ENCODE measurements at regions not wholly inside any gene's neighbourhood (a gene's known extent, or its start where the extent isn't known, plus 50 kb on each side); places are given as distances from the start of the nearest gene placed in this dataset.

DNA sequence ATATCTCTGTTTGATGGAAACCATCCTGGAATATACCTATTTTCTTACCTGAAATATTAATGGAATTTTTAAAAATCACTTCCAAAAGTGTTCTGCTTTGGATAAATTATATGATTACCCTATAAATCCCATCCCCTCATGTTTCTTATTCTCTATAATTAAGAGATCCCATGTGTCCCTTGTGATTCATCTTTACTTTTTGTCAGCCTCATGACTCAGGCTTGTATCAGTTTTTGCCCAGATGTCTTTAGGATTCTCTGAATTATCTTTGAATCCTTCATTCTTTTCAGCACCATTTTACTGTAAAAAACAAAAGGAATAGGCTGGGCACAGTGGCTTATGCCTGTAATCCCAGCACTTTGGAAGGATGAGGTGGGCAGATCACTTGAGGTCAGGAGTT, 804.5 kb upstream of the CITED2 start:
- Histone ChIP-seq H3K27ac (ENCODE audit: low read depth, low read length) (no peak overlapping the region), H3K27me3 (ENCODE audit: control insufficient read depth in 5 of 5, insufficient read depth in 4 of 5, low read length in 5 of 5) (no peaks in the 10 kb centered on the region), H3K9ac (ENCODE audit: low read length in 5 of 5) (no peak overlapping the region), H3K36me3 (ENCODE audit: control insufficient read depth in 5 of 5, insufficient read depth in 5 of 5, low read length in 5 of 5) (no peaks in the 10 kb centered on the region), H3K4me3 (ENCODE audit: low read depth in 1 of 5, low read length in 5 of 5) (no peak overlapping the region), H3K4me1 (ENCODE audit: control insufficient read depth in 5 of 5, insufficient read depth in 5 of 5, low read length in 5 of 5) (peaks cover 0 to 9% (median 0%) of the 10 kb centered on the region in 5 donors), H3K9me3 (ENCODE audit: control insufficient read depth in 5 of 5, low read length in 5 of 5) (no peaks in the 10 kb centered on the region)

DNA sequence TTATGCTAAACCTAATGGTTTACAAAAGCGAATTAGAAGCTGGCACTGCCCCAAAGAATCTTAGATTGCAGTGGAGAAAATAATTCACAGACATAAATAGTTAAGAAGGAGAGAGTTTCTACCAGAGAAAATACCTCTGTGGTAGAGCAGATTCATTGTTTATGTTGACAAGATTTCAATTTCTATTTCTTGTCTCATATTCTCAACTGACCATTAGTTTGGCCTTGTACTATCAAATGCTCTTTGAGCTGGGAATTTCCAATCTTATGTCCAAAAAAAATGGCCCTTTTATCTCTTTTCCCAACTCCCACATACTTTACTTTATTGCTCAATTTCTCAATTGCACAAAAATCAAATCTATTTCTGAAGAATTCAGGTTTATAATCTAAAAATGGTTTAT, 804.1 kb upstream of the CITED2 start:
- H3K4me1 ChIP-seq (ENCODE audit: control insufficient read depth in 5 of 5, insufficient read depth in 5 of 5, low read length in 5 of 5), result peaks cover 0 to 9% (median 0%) of the 10 kb centered on the region in 5 donors
- H3K9me3 ChIP-seq (ENCODE audit: control insufficient read depth in 5 of 5, low read length in 5 of 5), result no peaks in the 10 kb centered on the region
- H3K4me3 ChIP-seq (ENCODE audit: low read depth in 1 of 5, low read length in 5 of 5), result no peak overlapping the region
- H3K27me3 ChIP-seq (ENCODE audit: control insufficient read depth in 5 of 5, insufficient read depth in 4 of 5, low read length in 5 of 5), result no peaks in the 10 kb centered on the region
- H3K9ac ChIP-seq (ENCODE audit: low read length in 5 of 5), result no peak overlapping the region
- no peak overlapping the region for H3K27ac ChIP-seq (ENCODE audit: low read depth, low read length)
- no peaks in the 10 kb centered on the region for H3K36me3 ChIP-seq (ENCODE audit: control insufficient read depth in 5 of 5, insufficient read depth in 5 of 5, low read length in 5 of 5)

DNA sequence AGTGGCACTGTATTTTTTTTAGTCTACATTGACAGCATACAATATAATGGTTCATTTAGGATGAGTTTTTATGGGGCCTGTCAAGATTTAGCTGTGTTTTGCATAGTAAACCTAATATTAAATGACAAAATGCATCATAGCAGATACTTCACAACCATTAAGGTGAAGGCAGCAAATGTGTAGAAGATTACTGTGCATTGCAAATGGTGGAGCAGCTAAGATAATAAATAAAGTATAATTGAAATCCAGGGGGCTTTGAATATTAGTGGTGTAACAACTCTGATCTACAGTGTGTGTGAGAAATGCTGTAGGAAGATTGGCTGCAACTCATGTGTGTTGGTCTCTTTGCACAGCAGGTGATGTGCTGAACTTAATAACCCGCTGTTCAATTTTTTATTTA, 801.9 kb upstream of the CITED2 start:
- no peak overlapping the region for H3K9ac ChIP-seq (ENCODE audit: low read length in 5 of 5)
- no peaks in the 10 kb centered on the region for H3K9me3 ChIP-seq (ENCODE audit: control insufficient read depth in 5 of 5, low read length in 5 of 5)
- no peak overlapping the region for H3K27ac ChIP-seq (ENCODE audit: low read depth, low read length)
- no peaks in the 10 kb centered on the region for H3K27me3 ChIP-seq (ENCODE audit: control insufficient read depth in 5 of 5, insufficient read depth in 4 of 5, low read length in 5 of 5)
- peaks cover 0 to 9% (median 0%) of the 10 kb centered on the region in 5 donors for H3K4me1 ChIP-seq (ENCODE audit: control insufficient read depth in 5 of 5, insufficient read depth in 5 of 5, low read length in 5 of 5)
- no peaks in the 10 kb centered on the region for H3K36me3 ChIP-seq (ENCODE audit: control insufficient read depth in 5 of 5, insufficient read depth in 5 of 5, low read length in 5 of 5)
- H3K4me3 ChIP-seq (ENCODE audit: low read depth in 1 of 5, low read length in 5 of 5), result no peak overlapping the region

DNA sequence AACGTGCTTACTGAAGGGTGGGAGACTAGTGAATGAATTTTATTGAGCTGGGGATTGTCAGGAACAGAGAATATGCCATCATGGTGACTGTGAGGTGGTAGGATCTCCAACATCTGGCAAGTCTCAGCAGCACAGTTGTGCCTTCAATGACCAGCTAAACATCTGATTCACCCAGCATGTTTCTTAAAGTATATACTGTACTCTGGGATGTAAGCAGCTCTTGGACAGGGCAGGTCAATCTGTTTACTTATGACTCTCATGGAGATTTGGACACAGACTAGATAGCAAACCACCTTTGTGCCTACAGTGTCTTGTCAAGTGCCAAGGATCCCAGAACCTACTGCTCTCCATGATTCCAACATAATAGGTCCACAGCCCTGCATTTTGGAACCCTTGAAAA, 801.0 kb upstream of the CITED2 start:
- no peaks in the 10 kb centered on the region for H3K36me3 ChIP-seq (ENCODE audit: control insufficient read depth in 5 of 5, insufficient read depth in 5 of 5, low read length in 5 of 5)
- H3K27me3 ChIP-seq (ENCODE audit: control insufficient read depth in 5 of 5, insufficient read depth in 4 of 5, low read length in 5 of 5), result no peaks in the 10 kb centered on the region
- H3K4me3 ChIP-seq (ENCODE audit: low read depth in 1 of 5, low read length in 5 of 5), result no peak overlapping the region
- no peak overlapping the region for H3K9ac ChIP-seq (ENCODE audit: low read length in 5 of 5)
- H3K4me1 ChIP-seq (ENCODE audit: control insufficient read depth in 5 of 5, insufficient read depth in 5 of 5, low read length in 5 of 5), result peaks cover 0 to 9% (median 0%) of the 10 kb centered on the region in 5 donors
- H3K9me3 ChIP-seq (ENCODE audit: control insufficient read depth in 5 of 5, low read length in 5 of 5), result no peaks in the 10 kb centered on the region
- H3K27ac ChIP-seq (ENCODE audit: low read depth, low read length), result no peak overlapping the region

DNA sequence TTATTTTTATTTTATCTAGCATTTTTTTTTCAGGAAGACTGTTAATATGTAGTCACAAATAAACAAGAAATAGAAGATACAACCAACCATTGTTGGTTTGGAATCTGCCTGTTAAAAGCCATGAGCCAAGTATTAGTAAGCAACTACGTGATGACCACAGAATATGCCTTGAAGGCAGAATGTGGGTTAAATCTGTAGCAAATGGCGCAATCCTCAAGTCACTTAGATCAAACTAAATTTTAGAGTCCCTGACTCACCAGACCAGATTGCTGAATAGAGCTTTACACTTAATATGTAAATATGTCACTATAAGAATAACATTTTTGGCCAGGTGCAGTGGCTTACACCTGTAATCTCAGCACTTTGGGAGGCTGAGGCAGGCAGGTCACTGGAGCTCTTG, 800.1 kb upstream of the CITED2 start:
- no peak overlapping the region for H3K4me3 ChIP-seq (ENCODE audit: low read depth in 1 of 5, low read length in 5 of 5)
- peaks cover 0 to 9% (median 0%) of the 10 kb centered on the region in 5 donors for H3K4me1 ChIP-seq (ENCODE audit: control insufficient read depth in 5 of 5, insufficient read depth in 5 of 5, low read length in 5 of 5)
- no peaks in the 10 kb centered on the region for H3K9me3 ChIP-seq (ENCODE audit: control insufficient read depth in 5 of 5, low read length in 5 of 5)
- H3K27me3 ChIP-seq (ENCODE audit: control insufficient read depth in 5 of 5, insufficient read depth in 4 of 5, low read length in 5 of 5), result no peaks in the 10 kb centered on the region
- H3K27ac ChIP-seq (ENCODE audit: low read depth, low read length), result no peak overlapping the region
- H3K36me3 ChIP-seq (ENCODE audit: control insufficient read depth in 5 of 5, insufficient read depth in 5 of 5, low read length in 5 of 5), result no peaks in the 10 kb centered on the region
- H3K9ac ChIP-seq (ENCODE audit: low read length in 5 of 5), result no peak overlapping the region

DNA sequence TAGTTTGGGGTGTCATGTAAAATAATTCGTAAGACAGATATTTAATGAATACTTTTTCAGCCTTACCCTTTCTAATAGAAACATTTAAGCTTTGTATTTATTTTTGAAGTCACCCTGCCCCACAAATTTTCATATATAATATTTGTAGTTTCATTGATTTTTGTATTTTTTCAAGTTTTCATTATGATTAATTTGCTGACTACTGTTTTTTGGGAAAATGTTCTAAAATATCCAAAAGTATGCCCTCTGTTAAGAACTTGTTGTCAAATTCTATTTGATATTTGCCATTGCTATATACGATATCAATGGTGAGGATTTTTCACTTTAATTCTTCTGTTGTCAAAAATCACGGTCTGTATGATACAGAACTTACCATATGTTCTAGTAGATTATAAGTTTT, 793.9 kb upstream of the CITED2 start:
- H3K4me3 ChIP-seq (ENCODE audit: low read depth in 1 of 5, low read length in 5 of 5), result no peak overlapping the region
- H3K9me3 ChIP-seq (ENCODE audit: control insufficient read depth in 5 of 5, low read length in 5 of 5), result no peaks in the 10 kb centered on the region
- H3K27me3 ChIP-seq (ENCODE audit: control insufficient read depth in 5 of 5, insufficient read depth in 4 of 5, low read length in 5 of 5), result no peaks in the 10 kb centered on the region
- no peaks in the 10 kb centered on the region for H3K4me1 ChIP-seq (ENCODE audit: control insufficient read depth in 5 of 5, insufficient read depth in 5 of 5, low read length in 5 of 5)
- no peak overlapping the region for H3K9ac ChIP-seq (ENCODE audit: low read length in 5 of 5)
- no peaks in the 10 kb centered on the region for H3K36me3 ChIP-seq (ENCODE audit: control insufficient read depth in 5 of 5, insufficient read depth in 5 of 5, low read length in 5 of 5)
- no peak overlapping the region for H3K27ac ChIP-seq (ENCODE audit: low read depth, low read length)

DNA sequence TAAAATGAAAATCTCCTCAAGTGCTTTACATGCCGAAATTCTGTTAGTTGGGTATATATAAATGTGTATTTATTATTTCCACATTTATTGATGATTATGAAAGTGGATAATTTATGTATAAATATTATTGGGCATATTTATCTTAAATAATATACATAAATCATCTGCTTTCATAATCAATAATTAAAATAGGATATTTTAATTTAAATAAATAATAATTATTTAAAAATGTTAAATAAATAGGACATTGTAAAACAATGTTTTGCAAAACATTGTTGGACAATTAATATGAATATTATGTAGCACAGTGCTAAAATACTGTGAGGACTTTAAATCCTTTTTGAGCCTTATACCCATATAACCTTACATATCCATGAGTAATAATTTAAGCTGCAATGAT, 786.5 kb upstream of the CITED2 start:
- no peak overlapping the region for H3K4me3 ChIP-seq (ENCODE audit: low read depth in 1 of 5, low read length in 5 of 5)
- no peaks in the 10 kb centered on the region for H3K9me3 ChIP-seq (ENCODE audit: control insufficient read depth in 5 of 5, low read length in 5 of 5)
- no peaks in the 10 kb centered on the region for H3K36me3 ChIP-seq (ENCODE audit: control insufficient read depth in 5 of 5, insufficient read depth in 5 of 5, low read length in 5 of 5)

DNA sequence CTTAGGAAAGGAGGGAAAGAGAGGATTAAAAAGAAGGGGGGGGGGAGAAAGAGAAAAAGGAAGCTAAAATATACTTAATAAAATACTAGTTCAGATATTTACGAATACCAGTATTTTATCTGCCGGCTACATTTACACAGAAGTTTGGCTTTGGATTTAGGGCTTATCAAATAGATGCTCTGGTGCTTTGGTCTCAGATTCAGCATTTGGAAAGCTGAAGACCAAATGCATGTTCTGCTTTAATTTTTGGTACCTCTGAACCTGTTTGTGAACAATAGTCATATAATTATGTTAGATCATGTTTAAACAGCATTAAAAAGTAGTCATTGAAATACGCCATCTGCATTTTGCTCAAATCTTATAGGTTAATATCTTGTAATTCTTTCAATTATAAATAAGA, 786.0 kb upstream of the CITED2 start:
- no peaks in the 10 kb centered on the region for H3K4me1 ChIP-seq (ENCODE audit: control insufficient read depth in 5 of 5, insufficient read depth in 5 of 5, low read length in 5 of 5)
- H3K27ac ChIP-seq (ENCODE audit: low read depth, low read length), result no peak overlapping the region
- no peak overlapping the region for H3K4me3 ChIP-seq (ENCODE audit: low read depth in 1 of 5, low read length in 5 of 5)
- no peaks in the 10 kb centered on the region for H3K9me3 ChIP-seq (ENCODE audit: control insufficient read depth in 5 of 5, low read length in 5 of 5)
- H3K9ac ChIP-seq (ENCODE audit: low read length in 5 of 5), result no peak overlapping the region
- H3K36me3 ChIP-seq (ENCODE audit: control insufficient read depth in 5 of 5, insufficient read depth in 5 of 5, low read length in 5 of 5), result no peaks in the 10 kb centered on the region
- no peaks in the 10 kb centered on the region for H3K27me3 ChIP-seq (ENCODE audit: control insufficient read depth in 5 of 5, insufficient read depth in 4 of 5, low read length in 5 of 5)

More for the DNA sequence above, 786.5 kb upstream of the CITED2 start:
- Histone ChIP-seq H3K27ac (ENCODE audit: low read depth, low read length) (no peak overlapping the region), H3K4me1 (ENCODE audit: control insufficient read depth in 5 of 5, insufficient read depth in 5 of 5, low read length in 5 of 5) (no peaks in the 10 kb centered on the region), H3K27me3 (ENCODE audit: control insufficient read depth in 5 of 5, insufficient read depth in 4 of 5, low read length in 5 of 5) (no peaks in the 10 kb centered on the region), H3K9ac (ENCODE audit: low read length in 5 of 5) (no peak overlapping the region)

DNA sequence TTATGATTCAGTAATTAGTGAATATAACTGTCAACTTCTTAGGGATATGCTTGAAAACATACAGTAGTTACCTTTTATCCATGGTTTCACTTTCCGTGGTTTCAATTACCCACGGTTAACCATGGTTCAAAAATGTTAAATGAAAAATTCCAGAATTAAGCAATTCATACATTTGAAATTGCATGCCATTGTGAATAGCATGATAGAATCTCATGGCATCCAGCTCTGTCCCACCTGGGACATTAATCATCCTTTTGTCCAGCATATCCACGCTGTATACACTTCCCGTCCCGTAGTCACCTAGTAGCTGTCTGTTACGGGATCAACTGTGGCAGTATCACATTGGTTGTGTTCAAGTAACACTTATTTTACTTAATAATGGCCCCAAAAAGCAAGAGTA, 781.7 kb upstream of the CITED2 start:
- Histone ChIP-seq H3K9me3 (ENCODE audit: control insufficient read depth in 5 of 5, low read length in 5 of 5) (no peaks in the 10 kb centered on the region), H3K9ac (ENCODE audit: low read length in 5 of 5) (no peak overlapping the region), H3K4me1 (ENCODE audit: control insufficient read depth in 5 of 5, insufficient read depth in 5 of 5, low read length in 5 of 5) (no peaks in the 10 kb centered on the region), H3K27me3 (ENCODE audit: control insufficient read depth in 5 of 5, insufficient read depth in 4 of 5, low read length in 5 of 5) (no peaks in the 10 kb centered on the region), H3K36me3 (ENCODE audit: control insufficient read depth in 5 of 5, insufficient read depth in 5 of 5, low read length in 5 of 5) (no peaks in the 10 kb centered on the region), H3K27ac (ENCODE audit: low read depth, low read length) (no peak overlapping the region), H3K4me3 (ENCODE audit: low read depth in 1 of 5, low read length in 5 of 5) (no peak overlapping the region)

DNA sequence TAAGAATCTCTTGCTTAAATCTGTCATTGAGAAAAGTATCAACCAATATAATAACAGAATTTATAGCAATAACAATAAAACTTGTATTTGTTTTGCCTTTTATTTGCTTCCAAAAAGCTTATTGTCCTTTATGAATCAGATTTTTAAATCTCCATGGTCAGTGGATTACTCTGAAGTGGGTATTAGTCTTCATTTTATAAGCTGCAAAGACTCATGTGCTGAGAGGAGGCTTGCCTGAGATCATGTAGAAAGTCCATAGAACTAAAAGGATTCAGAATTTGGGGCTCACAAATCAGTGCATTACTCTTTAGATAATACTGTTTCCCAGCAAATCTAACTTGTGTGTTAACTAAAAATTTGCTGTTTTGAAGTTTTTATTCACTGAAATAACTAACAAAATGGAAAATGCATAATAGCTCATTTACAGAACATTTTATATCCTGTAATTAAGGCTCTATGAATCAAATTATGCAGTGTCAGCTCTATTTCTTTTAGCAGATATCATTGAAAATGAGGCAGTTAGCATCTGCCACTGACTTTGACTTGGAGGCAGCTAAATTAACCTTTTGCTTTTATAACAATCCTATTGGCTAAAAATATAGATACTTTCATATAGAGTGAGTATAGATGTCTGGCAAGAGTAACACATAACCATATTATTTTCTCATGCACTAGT, 781.1 kb upstream of the CITED2 start:
- Histone ChIP-seq H3K27me3 (ENCODE audit: control insufficient read depth in 5 of 5, insufficient read depth in 4 of 5, low read length in 5 of 5) (no peaks in the 10 kb centered on the region), H3K36me3 (ENCODE audit: control insufficient read depth in 5 of 5, insufficient read depth in 5 of 5, low read length in 5 of 5) (no peaks in the 10 kb centered on the region), H3K4me3 (ENCODE audit: low read depth in 1 of 5, low read length in 5 of 5) (no peak overlapping the region), H3K9ac (ENCODE audit: low read length in 5 of 5) (no peak overlapping the region), H3K9me3 (ENCODE audit: control insufficient read depth in 5 of 5, low read length in 5 of 5) (no peaks in the 10 kb centered on the region), H3K4me1 (ENCODE audit: control insufficient read depth in 5 of 5, insufficient read depth in 5 of 5, low read length in 5 of 5) (no peaks in the 10 kb centered on the region), H3K27ac (ENCODE audit: low read depth, low read length) (no peak overlapping the region)

DNA sequence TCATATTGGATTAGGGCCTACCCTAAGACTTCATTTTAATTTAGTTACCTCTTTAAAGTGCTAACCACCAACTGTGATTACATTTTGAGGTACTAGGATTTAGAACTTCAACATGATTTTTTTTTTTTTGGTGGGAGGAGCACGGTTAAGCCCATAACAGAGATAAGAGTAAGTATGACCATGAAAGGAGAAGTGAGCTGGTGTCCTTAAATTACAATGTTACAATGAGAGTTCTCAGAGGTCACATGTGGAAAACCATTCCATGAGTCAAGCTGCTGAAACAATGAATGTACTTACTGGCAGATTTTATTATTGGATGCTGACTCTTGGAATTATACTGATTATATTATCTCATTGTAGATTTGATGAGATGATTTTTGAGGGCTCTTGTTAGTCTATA, 779.3 kb upstream of the CITED2 start:
- Histone ChIP-seq H3K9me3 (ENCODE audit: control insufficient read depth in 5 of 5, low read length in 5 of 5) (no peaks in the 10 kb centered on the region), H3K9ac (ENCODE audit: low read length in 5 of 5) (no peak overlapping the region), H3K4me3 (ENCODE audit: low read depth in 1 of 5, low read length in 5 of 5) (no peak overlapping the region), H3K27me3 (ENCODE audit: control insufficient read depth in 5 of 5, insufficient read depth in 4 of 5, low read length in 5 of 5) (no peaks in the 10 kb centered on the region), H3K4me1 (ENCODE audit: control insufficient read depth in 5 of 5, insufficient read depth in 5 of 5, low read length in 5 of 5) (no peaks in the 10 kb centered on the region), H3K27ac (ENCODE audit: low read depth, low read length) (no peak overlapping the region), H3K36me3 (ENCODE audit: control insufficient read depth in 5 of 5, insufficient read depth in 5 of 5, low read length in 5 of 5) (no peaks in the 10 kb centered on the region)
